ENCODE measurements at regions not wholly inside any gene's neighbourhood (a gene's known extent, or its start where the extent isn't known, plus 50 kb on each side); places are given as distances from the start of the nearest gene placed in this dataset.

DNA sequence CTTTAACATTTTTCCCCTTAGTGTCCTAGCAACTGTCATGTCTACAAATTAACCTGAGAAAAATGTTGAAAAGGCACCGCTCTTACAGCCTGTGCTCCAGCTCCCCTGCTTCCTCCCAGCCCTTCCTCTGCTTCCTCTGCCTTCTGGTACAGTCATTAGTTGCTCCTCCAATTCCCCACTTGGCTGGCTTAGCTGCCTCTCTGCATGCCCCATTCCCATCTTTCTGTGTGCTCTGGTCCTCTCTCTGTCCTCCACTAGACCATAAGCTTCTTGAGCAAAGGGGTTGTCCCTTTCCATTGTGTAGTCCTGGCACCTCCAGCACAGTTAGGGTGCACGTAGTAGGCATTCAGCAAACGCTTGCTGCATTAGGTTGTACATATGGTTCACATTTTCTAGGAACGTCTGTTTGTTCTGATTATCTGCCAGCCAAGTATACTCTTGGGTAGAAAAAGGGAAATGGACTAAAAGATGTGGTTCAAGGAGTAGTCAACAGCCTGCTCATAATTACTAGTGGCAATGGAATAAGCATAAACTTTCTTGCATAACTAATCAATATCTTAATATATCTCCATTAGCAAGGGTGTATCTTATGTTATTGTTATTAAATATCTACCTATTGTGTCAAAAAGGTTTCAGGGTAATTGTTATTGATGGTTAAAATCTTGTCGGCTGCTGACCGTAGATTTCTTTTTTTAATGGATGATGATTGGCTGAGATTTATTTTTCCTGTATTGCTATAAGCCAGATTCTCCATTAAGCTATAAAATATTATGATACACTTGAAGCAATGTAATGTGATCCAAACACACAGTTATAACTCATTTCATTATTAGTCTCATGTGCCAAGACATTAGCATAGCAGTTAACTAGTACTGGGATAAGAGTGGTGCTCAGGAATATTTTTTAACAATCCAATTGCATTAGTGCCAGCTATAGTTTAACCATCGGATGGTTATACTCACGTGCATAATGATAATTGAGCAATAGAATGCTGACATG lies 340.1 kb downstream of the SLC4A3 start:
- no peak overlapping the region for H3K4me3 ChIP-seq
- TF ChIP-seq, protein P1, sequence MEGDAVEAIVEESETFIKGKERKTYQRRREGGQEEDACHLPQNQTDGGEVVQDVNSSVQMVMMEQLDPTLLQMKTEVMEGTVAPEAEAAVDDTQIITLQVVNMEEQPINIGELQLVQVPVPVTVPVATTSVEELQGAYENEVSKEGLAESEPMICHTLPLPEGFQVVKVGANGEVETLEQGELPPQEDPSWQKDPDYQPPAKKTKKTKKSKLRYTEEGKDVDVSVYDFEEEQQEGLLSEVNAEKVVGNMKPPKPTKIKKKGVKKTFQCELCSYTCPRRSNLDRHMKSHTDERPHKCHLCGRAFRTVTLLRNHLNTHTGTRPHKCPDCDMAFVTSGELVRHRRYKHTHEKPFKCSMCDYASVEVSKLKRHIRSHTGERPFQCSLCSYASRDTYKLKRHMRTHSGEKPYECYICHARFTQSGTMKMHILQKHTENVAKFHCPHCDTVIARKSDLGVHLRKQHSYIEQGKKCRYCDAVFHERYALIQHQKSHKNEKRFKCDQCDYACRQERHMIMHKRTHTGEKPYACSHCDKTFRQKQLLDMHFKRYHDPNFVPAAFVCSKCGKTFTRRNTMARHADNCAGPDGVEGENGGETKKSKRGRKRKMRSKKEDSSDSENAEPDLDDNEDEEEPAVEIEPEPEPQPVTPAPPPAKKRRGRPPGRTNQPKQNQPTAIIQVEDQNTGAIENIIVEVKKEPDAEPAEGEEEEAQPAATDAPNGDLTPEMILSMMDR (IDR thresholded peaks at IDR 0.05), result no peak
- DNase-seq (no peak), ATAC-seq (no peak)
- intact Hi-C loops (cut with DNase I), result no loop called here
- no peaks in the 10 kb centered on the region for H3K4me1 ChIP-seq
- H3K27me3 ChIP-seq, result no peaks in the 10 kb centered on the region
- H3K9me3 ChIP-seq, result no peaks in the 10 kb centered on the region
- H3K27ac ChIP-seq, result no peak overlapping the region
- H3K36me3 ChIP-seq, result no peaks in the 10 kb centered on the region

DNA sequence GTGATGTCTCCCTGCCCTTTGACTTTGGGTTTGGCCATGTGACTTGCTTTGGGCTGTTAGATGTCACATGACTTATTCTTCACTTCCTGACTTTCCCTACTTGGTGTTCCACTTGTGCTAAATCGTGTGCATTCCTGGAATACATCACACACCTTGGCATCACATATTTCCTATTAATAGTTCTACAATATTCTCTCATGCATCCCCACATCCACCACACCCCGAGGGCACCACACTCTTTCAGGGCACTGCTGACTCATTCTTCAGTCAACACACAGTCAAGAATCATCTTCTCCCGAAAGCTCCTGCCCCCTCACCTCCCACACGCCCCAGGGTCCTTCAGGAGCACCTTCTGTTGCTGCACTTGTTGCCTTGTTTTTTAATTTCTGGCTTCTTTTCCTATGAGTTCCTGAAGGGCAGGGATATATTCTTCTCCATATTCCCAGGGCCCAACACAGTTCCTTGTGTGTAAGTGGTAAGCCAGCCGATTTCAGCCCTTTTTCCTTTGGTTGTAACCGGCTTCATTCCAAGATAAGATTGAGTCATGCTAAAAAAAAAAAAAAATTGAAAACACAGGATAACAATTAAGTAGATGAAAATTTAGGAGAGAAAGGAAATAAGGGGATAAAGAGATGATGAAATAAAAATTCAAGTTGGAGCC lies 341.4 kb downstream of the SLC4A3 start:
- Histone ChIP-seq H3K4me3 (no peak overlapping the region), H3K27ac (no peak overlapping the region), H3K36me3 (no peaks in the 10 kb centered on the region), H3K27me3 (no peaks in the 10 kb centered on the region), H3K9me3 (no peaks in the 10 kb centered on the region), H3K4me1 (no peaks in the 10 kb centered on the region)
- TF ChIP-seq, protein P1 (IDR thresholded peaks at IDR 0.05), result no peak
- intact Hi-C loops (cut with DNase I), result no loop called here
- no peak for ATAC-seq
- DNase-seq, result no peak

DNA sequence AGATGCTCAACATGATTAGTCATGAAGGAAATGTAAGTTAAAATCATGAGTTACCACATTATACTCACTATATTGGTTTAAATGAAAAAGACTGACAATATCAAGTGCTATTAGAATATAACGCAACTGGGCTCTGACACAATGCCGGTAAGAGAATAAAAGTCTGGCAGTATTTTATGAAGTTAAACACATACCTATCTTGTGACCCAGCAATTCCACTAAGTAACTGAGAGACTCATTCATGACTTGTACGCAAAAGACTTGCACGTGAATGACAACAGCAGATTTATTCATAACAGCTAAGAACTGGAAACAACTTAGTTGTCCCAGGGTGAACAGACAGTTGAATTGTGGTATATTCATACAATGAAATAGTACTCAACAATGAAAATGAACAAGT lies 342.1 kb downstream of the SLC4A3 start:
- Histone ChIP-seq H3K27me3 (no peaks in the 10 kb centered on the region), H3K36me3 (no peaks in the 10 kb centered on the region), H3K4me3 (no peak overlapping the region), H3K4me1 (no peaks in the 10 kb centered on the region), H3K9me3 (no peaks in the 10 kb centered on the region), H3K27ac (no peak overlapping the region)
- DNase-seq, result no peak
- TF ChIP-seq, protein P1 (IDR thresholded peaks at IDR 0.05), result no peak
- intact Hi-C loops (cut with DNase I), result no loop called here
- ATAC-seq, result no peak

DNA sequence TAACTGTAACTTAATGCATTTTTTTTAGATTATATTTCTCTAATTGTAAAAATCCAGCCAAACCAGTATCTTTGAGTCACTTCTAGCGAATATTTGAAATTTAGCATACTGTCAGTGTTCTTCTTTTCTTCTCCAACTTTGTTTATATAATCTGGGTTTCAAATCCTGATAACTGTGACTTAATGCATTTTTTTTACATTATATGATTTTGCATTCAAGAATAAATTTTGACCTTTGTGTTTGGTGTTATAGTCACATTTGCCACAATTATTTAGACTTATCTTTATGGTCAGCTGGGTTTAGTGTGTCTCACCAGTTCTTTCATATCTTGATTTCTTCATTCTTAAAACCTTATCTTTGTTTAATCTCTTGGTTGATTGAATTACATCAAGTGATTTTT lies 345.7 kb downstream of the SLC4A3 start:
- ATAC-seq, result no peak
- no peaks in the 10 kb centered on the region for H3K4me1 ChIP-seq
- no peak overlapping the region for H3K4me3 ChIP-seq
- TF ChIP-seq, protein P1 (IDR thresholded peaks at IDR 0.05), result no peak
- no peaks in the 10 kb centered on the region for H3K27me3 ChIP-seq
- no peak for DNase-seq
- no peak overlapping the region for H3K27ac ChIP-seq
- intact Hi-C loops (cut with DNase I), result no loop called here
- no peaks in the 10 kb centered on the region for H3K9me3 ChIP-seq
- no peaks in the 10 kb centered on the region for H3K36me3 ChIP-seq

DNA sequence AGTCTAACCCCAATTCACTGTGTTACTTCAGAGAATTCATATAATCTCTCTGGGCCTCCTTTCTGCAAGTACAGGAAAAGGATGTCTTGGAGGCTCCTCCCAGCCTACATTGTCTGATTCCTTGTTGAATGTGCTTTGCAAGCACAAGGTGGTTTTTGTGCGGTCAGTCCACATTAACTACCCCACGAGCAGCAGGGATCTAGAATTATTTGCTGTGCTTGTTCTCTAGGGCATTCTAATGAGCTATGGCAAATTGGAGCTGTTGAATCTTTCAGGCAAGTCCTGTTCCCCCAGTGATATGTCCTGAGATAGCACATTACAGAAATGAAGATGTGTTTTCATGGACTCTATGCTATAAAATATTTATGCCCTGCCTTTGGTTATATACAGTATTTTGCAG lies 349.4 kb downstream of the SLC4A3 start:
- no peak for ATAC-seq
- intact Hi-C loops (cut with DNase I), result no loop called here
- H3K9me3 ChIP-seq, result no peaks in the 10 kb centered on the region
- H3K27ac ChIP-seq, result no peak overlapping the region
- H3K4me1 ChIP-seq, result no peaks in the 10 kb centered on the region
- TF ChIP-seq, protein P1 (IDR thresholded peaks at IDR 0.05), result no peak
- H3K4me3 ChIP-seq, result no peak overlapping the region
- no peak for DNase-seq
- no peaks in the 10 kb centered on the region for H3K36me3 ChIP-seq
- H3K27me3 ChIP-seq, result no peaks in the 10 kb centered on the region

Data from upper lobe of right lung (tissue), 1 donor.